ENCODE measurements at regions not wholly inside any gene's neighbourhood (a gene's known extent, or its start where the extent isn't known, plus 50 kb on each side); places are given as distances from the start of the nearest gene placed in this dataset.

DNA sequence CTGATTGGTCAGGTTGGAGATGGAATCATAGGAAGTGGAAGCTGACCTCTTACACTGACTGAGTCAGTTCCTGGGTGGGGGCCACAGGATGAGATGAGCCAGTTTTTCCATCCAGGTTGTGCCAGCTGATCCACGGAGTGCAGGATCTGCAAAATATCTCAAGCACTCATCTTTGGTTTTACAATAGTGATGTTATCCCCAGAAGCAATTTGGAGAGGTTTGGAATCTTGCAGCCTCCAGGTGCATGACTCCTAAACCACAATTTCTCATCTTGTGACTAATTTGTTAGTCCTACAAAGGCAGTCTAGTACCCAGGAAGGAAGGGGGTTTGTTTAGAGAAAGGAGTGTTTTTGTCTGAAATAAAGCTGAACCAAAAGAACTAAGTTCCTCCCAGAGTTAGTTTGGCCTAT, 212.8 kb downstream of the SLITRK6 start:
- H3K4me3 ChIP-seq (ENCODE audit: low read depth, low read length) = no peak overlapping the region
- no peaks in the 10 kb centered on the region for H3K27me3 ChIP-seq (ENCODE audit: control insufficient read depth, insufficient read depth, low read length)
- no peak overlapping the region for H3K27ac ChIP-seq (ENCODE audit: insufficient read depth, low read length, poor library complexity, severe bottlenecking)
- no peaks in the 10 kb centered on the region for H3K4me1 Mint-ChIP-seq
- H3K27me3 Mint-ChIP-seq = no peaks in the 10 kb centered on the region
- peaks cover 3 to 20% (median 9%) of the 10 kb centered on the region in 7 donors for H3K9me3 Mint-ChIP-seq
- ATAC-seq (ENCODE audit: low read depth in 2 of 2) (no peak), DNase-seq (no peak)
- H3K9me3 ChIP-seq (ENCODE audit: control insufficient read depth in 2 of 2, low read length in 2 of 2) = peaks cover 1 to 4% of the 10 kb centered on the region in 2 experiments
- no peaks in the 10 kb centered on the region for H3K36me3 ChIP-seq (ENCODE audit: control insufficient read depth, insufficient read depth, low read length)
- peak overlapping the region in 1 of 4 donors; percentile 78 for H3K4me3 Mint-ChIP-seq
- no peaks in the 10 kb centered on the region for H3K4me1 ChIP-seq (ENCODE audit: control insufficient read depth, insufficient read depth, low read length, poor library complexity, severe bottlenecking)
- H3K36me3 Mint-ChIP-seq = no peaks in the 10 kb centered on the region
- no peak overlapping the region for H3K27ac Mint-ChIP-seq

DNA sequence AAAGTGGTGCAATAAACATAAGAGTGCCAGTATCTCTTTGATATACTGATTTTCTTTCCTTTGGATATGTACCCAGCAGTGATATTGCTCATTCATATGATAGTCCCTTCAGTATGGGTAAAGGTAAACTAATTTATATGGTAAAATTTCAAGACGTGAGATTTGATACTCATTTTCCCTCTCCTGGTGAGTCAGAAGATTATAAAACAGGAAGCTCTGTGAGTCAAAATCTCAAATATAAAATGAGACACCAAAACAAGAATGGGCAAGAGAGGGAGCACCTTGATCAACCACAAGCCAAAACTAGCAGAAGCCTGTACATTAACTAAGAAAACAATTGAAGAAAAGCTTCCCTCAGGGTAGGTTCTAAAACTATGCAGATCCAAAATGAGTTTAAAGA, 216.3 kb downstream of the SLITRK6 start:
- H3K36me3 ChIP-seq (ENCODE audit: control insufficient read depth, insufficient read depth, low read length) = no peaks in the 10 kb centered on the region
- no peak overlapping the region for H3K27ac ChIP-seq (ENCODE audit: insufficient read depth, low read length, poor library complexity, severe bottlenecking)
- no peak for ATAC-seq (ENCODE audit: low read depth in 2 of 2)
- no peak overlapping the region for H3K4me3 ChIP-seq (ENCODE audit: low read depth, low read length)
- no peak overlapping the region for H3K27ac Mint-ChIP-seq
- no peaks in the 10 kb centered on the region for H3K4me1 Mint-ChIP-seq
- H3K27me3 ChIP-seq (ENCODE audit: control insufficient read depth, insufficient read depth, low read length) = no peaks in the 10 kb centered on the region
- no peaks in the 10 kb centered on the region for H3K36me3 Mint-ChIP-seq
- H3K4me3 Mint-ChIP-seq = no peak overlapping the region
- peaks cover 2 to 4% of the 10 kb centered on the region in 2 experiments for H3K9me3 ChIP-seq (ENCODE audit: control insufficient read depth in 2 of 2, low read length in 2 of 2)
- peaks cover 0 to 12% (median 9%) of the 10 kb centered on the region in 7 donors for H3K9me3 Mint-ChIP-seq
- H3K4me1 ChIP-seq (ENCODE audit: control insufficient read depth, insufficient read depth, low read length, poor library complexity, severe bottlenecking) = no peaks in the 10 kb centered on the region
- no peaks in the 10 kb centered on the region for H3K27me3 Mint-ChIP-seq
- DNase-seq = no peak

GRCh38 chr13:85575110-85575509, 224.1 kb downstream of the SLITRK6 start:
- Mint-ChIP-seq H3K9me3 (peaks cover 0 to 11% (median 3%) of the 10 kb centered on the region in 7 donors), H3K27ac (no peak overlapping the region), H3K4me3 (no peak overlapping the region), H3K4me1 (no peaks in the 10 kb centered on the region), H3K36me3 (no peaks in the 10 kb centered on the region), H3K27me3 (no peaks in the 10 kb centered on the region)
- DNase-seq = no peak
- no peaks in the 10 kb centered on the region for H3K4me1 ChIP-seq (ENCODE audit: control insufficient read depth, insufficient read depth, low read length, poor library complexity, severe bottlenecking)
- no peaks in the 10 kb centered on the region for H3K36me3 ChIP-seq (ENCODE audit: control insufficient read depth, insufficient read depth, low read length)
- no peaks in the 10 kb centered on the region for H3K9me3 ChIP-seq (ENCODE audit: control insufficient read depth in 2 of 2, low read length in 2 of 2)
- no peaks in the 10 kb centered on the region for H3K27me3 ChIP-seq (ENCODE audit: control insufficient read depth, insufficient read depth, low read length)
- no peak overlapping the region for H3K27ac ChIP-seq (ENCODE audit: insufficient read depth, low read length, poor library complexity, severe bottlenecking)
- no peak overlapping the region for H3K4me3 ChIP-seq (ENCODE audit: low read depth, low read length)
- no peak for ATAC-seq (ENCODE audit: low read depth in 2 of 2)

- no peak overlapping the region for H3K27ac Mint-ChIP-seq
- Histone ChIP-seq H3K36me3 (ENCODE audit: control insufficient read depth, insufficient read depth, low read length) (no peaks in the 10 kb centered on the region), H3K4me3 (ENCODE audit: low read depth, low read length) (no peak overlapping the region), H3K9me3 (ENCODE audit: control insufficient read depth in 2 of 2, low read length in 2 of 2) (peaks cover 0 to 3% of the 10 kb centered on the region in 2 experiments), H3K27me3 (ENCODE audit: control insufficient read depth, insufficient read depth, low read length) (no peaks in the 10 kb centered on the region), H3K4me1 (ENCODE audit: control insufficient read depth, insufficient read depth, low read length, poor library complexity, severe bottlenecking) (no peaks in the 10 kb centered on the region), H3K27ac (ENCODE audit: insufficient read depth, low read length, poor library complexity, severe bottlenecking) (no peak overlapping the region)
- DNase-seq (no peak), ATAC-seq (ENCODE audit: low read depth in 2 of 2) (no peak)
- H3K4me1 Mint-ChIP-seq = peaks cover 0 to under 1% (median 0%) of the 10 kb centered on the region in 4 donors
- H3K27me3 Mint-ChIP-seq = no peaks in the 10 kb centered on the region
- H3K9me3 Mint-ChIP-seq = peaks cover 0 to 7% (median 4%) of the 10 kb centered on the region in 7 donors
- no peaks in the 10 kb centered on the region for H3K36me3 Mint-ChIP-seq
- no peak overlapping the region for H3K4me3 Mint-ChIP-seq
Measured at GRCh38 chr13:85567909-85568308, 231.3 kb downstream of the SLITRK6 start.

- Histone ChIP-seq H3K36me3 (ENCODE audit: control insufficient read depth, insufficient read depth, low read length) (no peaks in the 10 kb centered on the region), H3K27ac (ENCODE audit: insufficient read depth, low read length, poor library complexity, severe bottlenecking) (no peak overlapping the region), H3K4me1 (ENCODE audit: control insufficient read depth, insufficient read depth, low read length, poor library complexity, severe bottlenecking) (no peaks in the 10 kb centered on the region), H3K27me3 (ENCODE audit: control insufficient read depth, insufficient read depth, low read length) (no peaks in the 10 kb centered on the region), H3K4me3 (ENCODE audit: low read depth, low read length) (no peak overlapping the region), H3K9me3 (ENCODE audit: control insufficient read depth in 2 of 2, low read length in 2 of 2) (peaks cover 0 to 3% of the 10 kb centered on the region in 2 experiments)
- no peaks in the 10 kb centered on the region for H3K27me3 Mint-ChIP-seq
- DNase-seq = no peak
- peaks cover 0 to 5% (median 0%) of the 10 kb centered on the region in 4 donors for H3K4me1 Mint-ChIP-seq
- H3K27ac Mint-ChIP-seq = no peak overlapping the region
- ATAC-seq (ENCODE audit: low read depth in 2 of 2) = no peak
- peaks cover 0 to 9% (median 5%) of the 10 kb centered on the region in 7 donors for H3K9me3 Mint-ChIP-seq
- H3K36me3 Mint-ChIP-seq = no peaks in the 10 kb centered on the region
- H3K4me3 Mint-ChIP-seq = no peak overlapping the region
Measured at GRCh38 chr13:85565652-85566051, 233.6 kb downstream of the SLITRK6 start.

DNA sequence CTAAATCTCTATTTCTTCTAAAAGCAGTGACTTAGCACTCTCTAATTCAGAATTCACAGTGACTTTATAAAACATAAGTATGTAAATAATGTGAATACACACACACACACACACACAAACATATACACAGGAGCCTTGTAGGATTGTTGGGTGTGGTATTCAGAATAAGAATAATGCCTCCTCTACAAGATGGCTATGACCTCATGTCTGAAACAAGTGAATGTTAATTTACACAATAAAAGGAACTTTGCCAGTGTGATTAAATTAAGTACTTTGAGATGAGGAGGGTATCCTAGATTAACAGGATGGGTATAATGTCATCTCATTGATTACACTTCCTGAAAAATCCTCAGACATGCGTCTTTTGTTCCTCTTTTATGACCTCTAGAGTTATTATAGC, 234.6 kb downstream of the SLITRK6 start:
- Histone ChIP-seq H3K4me3 (ENCODE audit: low read depth, low read length) (no peak overlapping the region), H3K4me1 (ENCODE audit: control insufficient read depth, insufficient read depth, low read length, poor library complexity, severe bottlenecking) (no peaks in the 10 kb centered on the region), H3K27me3 (ENCODE audit: control insufficient read depth, insufficient read depth, low read length) (no peaks in the 10 kb centered on the region), H3K27ac (ENCODE audit: insufficient read depth, low read length, poor library complexity, severe bottlenecking) (no peak overlapping the region), H3K36me3 (ENCODE audit: control insufficient read depth, insufficient read depth, low read length) (no peaks in the 10 kb centered on the region), H3K9me3 (ENCODE audit: control insufficient read depth in 2 of 2, low read length in 2 of 2) (peaks cover 0 to 3% of the 10 kb centered on the region in 2 experiments)
- ATAC-seq (ENCODE audit: low read depth in 2 of 2) (no peak), DNase-seq (no peak)
- Mint-ChIP-seq H3K27ac (no peak overlapping the region), H3K9me3 (peaks cover 0 to 8% (median 3%) of the 10 kb centered on the region in 7 donors), H3K4me1 (peaks cover 0 to 5% (median 0%) of the 10 kb centered on the region in 4 donors), H3K27me3 (no peaks in the 10 kb centered on the region), H3K36me3 (no peaks in the 10 kb centered on the region), H3K4me3 (no peak overlapping the region)

DNA sequence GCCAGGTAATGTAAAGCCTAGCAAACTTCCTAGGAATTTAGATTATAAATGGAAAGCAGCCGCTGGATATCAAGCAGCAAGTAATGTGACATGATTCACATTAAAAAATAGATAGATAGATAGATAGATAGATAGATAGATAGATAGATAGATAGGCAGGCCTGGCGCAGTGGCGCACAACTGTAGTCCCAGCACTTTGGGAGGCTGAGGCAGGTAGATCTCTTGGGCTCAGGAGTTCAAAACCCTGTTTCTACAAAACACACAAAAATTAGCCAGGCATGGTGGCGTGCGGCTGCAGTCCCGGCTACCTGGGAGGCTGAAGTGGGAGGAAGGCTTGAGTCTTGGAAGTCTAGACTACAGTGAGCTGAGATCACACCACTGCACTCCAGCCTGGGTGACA, 236.9 kb downstream of the SLITRK6 start:
- Histone ChIP-seq H3K27ac (ENCODE audit: insufficient read depth, low read length, poor library complexity, severe bottlenecking) (no peak overlapping the region), H3K4me1 (ENCODE audit: control insufficient read depth, insufficient read depth, low read length, poor library complexity, severe bottlenecking) (no peaks in the 10 kb centered on the region), H3K4me3 (ENCODE audit: low read depth, low read length) (no peak overlapping the region), H3K36me3 (ENCODE audit: control insufficient read depth, insufficient read depth, low read length) (no peaks in the 10 kb centered on the region), H3K9me3 (ENCODE audit: control insufficient read depth in 2 of 2, low read length in 2 of 2) (no peaks in the 10 kb centered on the region), H3K27me3 (ENCODE audit: control insufficient read depth, insufficient read depth, low read length) (no peaks in the 10 kb centered on the region)
- peaks cover 0 to 7% (median 3%) of the 10 kb centered on the region in 7 donors for H3K9me3 Mint-ChIP-seq
- DNase-seq (no peak), ATAC-seq (ENCODE audit: low read depth in 2 of 2) (no peak)
- H3K4me1 Mint-ChIP-seq = peaks cover 0 to 5% (median 0%) of the 10 kb centered on the region in 4 donors
- no peaks in the 10 kb centered on the region for H3K36me3 Mint-ChIP-seq
- no peak overlapping the region for H3K4me3 Mint-ChIP-seq
- H3K27me3 Mint-ChIP-seq = no peaks in the 10 kb centered on the region
- no peak overlapping the region for H3K27ac Mint-ChIP-seq

GRCh38 chr13:85557691-85558467, 241.3 kb downstream of the SLITRK6 start:
- Mint-ChIP-seq H3K4me3 (no peak overlapping the region), H3K36me3 (no peaks in the 10 kb centered on the region), H3K27ac (no peak overlapping the region), H3K9me3 (peaks cover 0 to 9% (median 3%) of the 10 kb centered on the region in 7 donors), H3K4me1 (peaks cover 0 to 5% (median 0%) of the 10 kb centered on the region in 4 donors), H3K27me3 (no peaks in the 10 kb centered on the region)
- ATAC-seq (ENCODE audit: low read depth in 2 of 2) (no peak), DNase-seq (no peak)
- Histone ChIP-seq H3K27me3 (ENCODE audit: control insufficient read depth, insufficient read depth, low read length) (no peaks in the 10 kb centered on the region), H3K4me1 (ENCODE audit: control insufficient read depth, insufficient read depth, low read length, poor library complexity, severe bottlenecking) (no peaks in the 10 kb centered on the region), H3K4me3 (ENCODE audit: low read depth, low read length) (no peak overlapping the region), H3K27ac (ENCODE audit: insufficient read depth, low read length, poor library complexity, severe bottlenecking) (no peak overlapping the region), H3K9me3 (ENCODE audit: control insufficient read depth in 2 of 2, low read length in 2 of 2) (no peaks in the 10 kb centered on the region), H3K36me3 (ENCODE audit: control insufficient read depth, insufficient read depth, low read length) (no peaks in the 10 kb centered on the region)
